ENCODE measurements at regions not wholly inside any gene's neighbourhood (a gene's known extent, or its start where the extent isn't known, plus 50 kb on each side); places are given as distances from the start of the nearest gene placed in this dataset.
A peak's percentile ranks its signal among the peaks of the same experiment; 100 is the strongest.

- TF ChIP-seq CTCF (IDR thresholded peaks at IDR 0.05 in 2 of 3, conservative IDR thresholded peaks at IDR 0.05 in 1 of 3; ENCODE audit: borderline replicate concordance in 1 of 3, insufficient read depth in 1 of 3, low read depth in 2 of 3, low read length in 2 of 3) = no peak
- TF ChIP-seq YY1 (IDR thresholded peaks at IDR 0.05; ENCODE audit: extremely low read depth, insufficient replicate concordance, low read depth, low read length) = no peak
- TF ChIP-seq REST (IDR thresholded peaks at IDR 0.05; ENCODE audit: low read depth) = no peak
- no peak for TF ChIP-seq POLR2AphosphoS5 (IDR thresholded peaks at IDR 0.05; ENCODE audit: low read depth, low read length)
- no peak for TF ChIP-seq EZH2phosphoT487 (IDR thresholded peaks at IDR 0.05; ENCODE audit: borderline replicate concordance)
- TF ChIP-seq RAD21 (IDR thresholded peaks at IDR 0.05; ENCODE audit: low read depth) = 0 out of 2 replicates have a peak, but pooled peaks have one; percentile 7
- TF ChIP-seq EZH2 (IDR thresholded peaks at IDR 0.05) = no peak
- TF ChIP-seq POLR2A (IDR thresholded peaks at IDR 0.05; ENCODE audit: borderline replicate concordance, extremely low read depth, insufficient read depth, insufficient read length) = no peak
- TF ChIP-seq CEBPB (IDR thresholded peaks at IDR 0.05; ENCODE audit: low read depth) = no peak
- TF ChIP-seq CBX3 (IDR thresholded peaks at IDR 0.05; ENCODE audit: low read depth) = no peak
- TF ChIP-seq ZBTB33 (IDR thresholded peaks at IDR 0.05; ENCODE audit: extremely low read depth, insufficient replicate concordance, low read length) = no peak
- no peak for TF ChIP-seq ZFX (IDR thresholded peaks at IDR 0.05)
Measured at GRCh38 chr6:95185874-95186273, 391.5 kb upstream of the MANEA start.
